Sigmoid colon (tissue), 6 donors: ENCODE measurements at regions not wholly inside any gene's neighbourhood (a gene's known extent, or its start where the extent isn't known, plus 50 kb on each side); places are given as distances from the start of the nearest gene placed in this dataset.

ENCODE experiments used
- DNase-seq: peaks from one replicate; pipeline ENCODE4 v3.0.0-alpha.2; 2019
- H3K27ac ChIP-seq, 4 donors: fragments of 200-600 bp; sonication (generic); one replicate each; pipeline ENCODE4 v1.5.1; 2016 to 2019; ENCODE audit warnings: mild to moderate bottlenecking in 1 of 4
- H3K27me3 ChIP-seq, 3 donors: fragments of 200-600 bp; sonication (generic); one replicate each; pipeline ENCODE4 v1.5.1; 2019; ENCODE audit warnings: mild to moderate bottlenecking in 1 of 3
- H3K36me3 ChIP-seq, 4 donors: fragments of 200-600 bp; sonication (generic); one replicate each; pipeline ENCODE4 v1.5.1; 2016 to 2019
- H3K4me1 ChIP-seq, 4 donors: fragments of 200-600 bp; sonication (generic); one replicate each; pipeline ENCODE4 v1.5.1; 2017 to 2019
- H3K4me3 ChIP-seq, 4 donors: fragments of 200-600 bp; sonication (generic); one replicate each; pipeline ENCODE4 v1.5.1; 2017 to 2019; ENCODE audit warnings: mild to moderate bottlenecking in 2 of 4, moderate library complexity in 1 of 4
- H3K9me3 ChIP-seq, 4 donors: fragments of 200-600 bp in 3 of 4; sonication (generic) in 3 of 4; one replicate each; pipeline versions ENCODE4 v1.5.1 to v1.6.1; 2013 to 2019
- CTCF ChIP-seq, 4 experiments: fragments of 450-650 bp in 3 of 4; fragments of 200-600 bp in 1 of 4; IDR thresholded peaks; one replicate each; pipeline ENCODE4 v1.5.1; 2016 to 2019; ENCODE audit warnings: antibody characterized with exemption in 4 of 4, mild to moderate bottlenecking in 3 of 4, moderate library complexity in 2 of 4
- EP300 ChIP-seq, 4 donors: sonication (generic); formaldehyde crosslinking; IDR thresholded peaks; one replicate each; pipeline ENCODE4 v1.6.1; 2017; ENCODE audit warnings: antibody characterized with exemption in 4 of 4
- POLR2A ChIP-seq, 2 donors: fragments of 450-650 bp; IDR thresholded peaks; one replicate each; pipeline ENCODE4 v1.6.1; 2016; ENCODE audit warnings: antibody characterized with exemption in 2 of 2, mild to moderate bottlenecking in 2 of 2, moderate library complexity in 2 of 2
- POLR2AphosphoS5 ChIP-seq, 4 donors: sonication (generic); formaldehyde crosslinking; IDR thresholded peaks; one replicate each; pipeline ENCODE4 v1.6.1; 2017; ENCODE audit warnings: antibody characterized with exemption in 4 of 4
- WGBS, 2 donors: extraction: QIAGEN DNeasy Blood & Tissue Kit; methylation state at CpG; one replicate each; pipeline ENCODE4 v1.1.7; 2013; 5-methylcytosine and 5-hydroxymethylcytosine counted together
- intact Hi-C: fragments of 100-400 bp; cut with DNase I; formaldehyde crosslinking; loops from one replicate; pipeline ENCODE4 v1.15.1; 2023
- donor health status: healthy with polysubstance abuse.
- donor health status: healthy.

- Histone ChIP-seq H3K36me3 (no peaks in the 10 kb centered on the region), H3K9me3 (peaks cover 0 to 2% (median 0%) of the 10 kb centered on the region in 4 donors), H3K4me1 (no peaks in the 10 kb centered on the region), H3K27ac (no peak overlapping the region), H3K27me3 (no peaks in the 10 kb centered on the region), H3K4me3 (no peak overlapping the region)
- intact Hi-C loops = no loop called here
- TF ChIP-seq CTCF (IDR thresholded peaks at IDR 0.05) (no peak), POLR2A (IDR thresholded peaks at IDR 0.05) (no peak), EP300 (IDR thresholded peaks at IDR 0.05) (no peak), POLR2AphosphoS5 (IDR thresholded peaks at IDR 0.05) (no peak)
- no peak for DNase-seq
- WGBS, 2 donors = 77 to 89% methylated on average over 3 of the region's 3 CpGs
Observed at GRCh38 chr4:14078326-14078725, 450.8 kb upstream of the BOD1L1 start.

GRCh38 chr4:14079601-14080000, 452.1 kb upstream of the BOD1L1 start:
- Histone ChIP-seq H3K4me3 (no peak overlapping the region), H3K9me3 (peaks cover 0 to 2% (median 0%) of the 10 kb centered on the region in 4 donors), H3K4me1 (no peaks in the 10 kb centered on the region), H3K27me3 (no peaks in the 10 kb centered on the region), H3K36me3 (no peaks in the 10 kb centered on the region), H3K27ac (no peak overlapping the region)
- DNase-seq = no peak
- intact Hi-C loops = no loop called here
- WGBS, 2 donors = 77 to 81% methylated on average over 1 of the region's 1 CpG
- TF ChIP-seq POLR2AphosphoS5 (IDR thresholded peaks at IDR 0.05) (no peak), CTCF (IDR thresholded peaks at IDR 0.05) (no peak), POLR2A (IDR thresholded peaks at IDR 0.05) (no peak), EP300 (IDR thresholded peaks at IDR 0.05) (no peak)

GRCh38 chr4:14083150-14083549, 455.6 kb upstream of the BOD1L1 start:
- no peak for DNase-seq
- H3K4me3 ChIP-seq = no peak overlapping the region
- H3K36me3 ChIP-seq = no peaks in the 10 kb centered on the region
- TF ChIP-seq POLR2AphosphoS5 (IDR thresholded peaks at IDR 0.05) (no peak), EP300 (IDR thresholded peaks at IDR 0.05) (no peak), CTCF (IDR thresholded peaks at IDR 0.05) (no peak), POLR2A (IDR thresholded peaks at IDR 0.05) (no peak)
- peaks cover 0 to 2% (median 0%) of the 10 kb centered on the region in 4 donors for H3K9me3 ChIP-seq
- 65 to 84% methylated on average over 3 of the region's 3 CpGs for WGBS, 2 donors
- no peak overlapping the region for H3K27ac ChIP-seq
- intact Hi-C loops = no loop called here
- no peaks in the 10 kb centered on the region for H3K4me1 ChIP-seq
- H3K27me3 ChIP-seq = no peaks in the 10 kb centered on the region

- no peak overlapping the region for H3K27ac ChIP-seq
- intact Hi-C loops = no loop called here
- WGBS, 2 donors = 60 to 67% methylated on average over 2 of the region's 2 CpGs
Observed at GRCh38 chr4:14084598-14084997, 457.1 kb upstream of the BOD1L1 start.

More at GRCh38 chr4:14084598-14084997, 457.1 kb upstream of the BOD1L1 start:
- Histone ChIP-seq H3K36me3 (no peaks in the 10 kb centered on the region), H3K4me3 (no peak overlapping the region), H3K4me1 (no peaks in the 10 kb centered on the region), H3K27me3 (no peaks in the 10 kb centered on the region), H3K9me3 (peaks cover 0 to 2% (median 0%) of the 10 kb centered on the region in 4 donors)
- DNase-seq = no peak
- TF ChIP-seq CTCF (IDR thresholded peaks at IDR 0.05) (no peak), POLR2AphosphoS5 (IDR thresholded peaks at IDR 0.05) (no peak), EP300 (IDR thresholded peaks at IDR 0.05) (no peak), POLR2A (IDR thresholded peaks at IDR 0.05) (no peak)
